IMR-90 (cell line): ENCODE measurements at regions not wholly inside any gene's neighbourhood (a gene's known extent, or its start where the extent isn't known, plus 50 kb on each side); places are given as distances from the start of the nearest gene placed in this dataset.

Source experiments
- ATAC-seq: fragments of 200-7000 bp; cut with Tn5 transposase; 2 replicates; pipeline ENCODE4 v1.9.1; 2020; ENCODE audit warnings: low read depth, mild to moderate bottlenecking, moderate library complexity
- BruUV-seq: library from RNA; stranded (reverse); fragments of 400-500 nt; replicated peaks from 2 replicates; lab custom pipeline; 2021; lab: Mats Ljungman, UMichigan
- CTCF ChIA-PET: fragments of 300-600 bp; formaldehyde crosslinking; extraction: SDS; loops from one replicate; lab custom pipeline; 2021; ENCODE audit warnings: antibody characterized with exemption; lab: Yijun Ruan, JAX
- POLR2A ChIA-PET: fragments of 300-600 bp; sonication (Branson Sonifier 250); formaldehyde crosslinking; loops from one replicate; lab custom pipeline; 2022; ENCODE audit warnings: antibody characterized with exemption; ENCODE audit not compliant: unreplicated experiment; lab: Charles Lee
- DNase-seq: peaks from one replicate; pipeline ENCODE4 v3.0.0; 2013
- H2AFZ ChIP-seq: replicated peaks from 2 replicates; pipeline ENCODE3; 2013; ENCODE audit warnings: low read length, mild to moderate bottlenecking; ENCODE audit not compliant: poor library complexity
- H2AK5ac ChIP-seq: 2 replicates; pipeline ENCODE4 v1.6.1; 2013; ENCODE audit warnings: low read depth, low read length, inconsistent platforms
- H2AK9ac ChIP-seq: replicated peaks from 2 replicates; pipeline ENCODE3; 2013; ENCODE audit warnings: mild to moderate bottlenecking, low read depth, low read length, moderate library complexity; ENCODE audit not compliant: poor library complexity
- H2BK120ac ChIP-seq: 2 replicates; pipeline ENCODE4 v1.6.1; 2013; ENCODE audit warnings: low read depth, low read length, inconsistent platforms
- H2BK15ac ChIP-seq: 3 replicates; pipeline ENCODE4 v1.6.1; 2013; ENCODE audit warnings: low read depth, low read length, inconsistent platforms
- H2BK20ac ChIP-seq: 2 replicates; pipeline ENCODE4 v1.6.1; 2013; ENCODE audit warnings: low read depth, mild to moderate bottlenecking, inconsistent platforms, low read length, moderate library complexity
- H2BK5ac ChIP-seq: 2 replicates; pipeline ENCODE4 v1.6.1; 2013; ENCODE audit warnings: mild to moderate bottlenecking, low read depth, low read length, inconsistent platforms; ENCODE audit not compliant: poor library complexity, severe bottlenecking
- H3K14ac ChIP-seq: replicated peaks from 2 replicates; pipeline ENCODE4 v1.6.1; 2013; ENCODE audit warnings: low read depth, low read length, inconsistent platforms
- H3K18ac ChIP-seq: 2 replicates; pipeline ENCODE4 v1.6.1; 2013; ENCODE audit warnings: low read depth, low read length, control low read depth
- H3K23ac ChIP-seq: 2 replicates; pipeline ENCODE4 v1.6.1; 2013; ENCODE audit warnings: low read depth, low read length, inconsistent platforms
- H3K27ac ChIP-seq: 2 replicates; pipeline ENCODE4 v1.5.1; 2013; ENCODE audit warnings: mild to moderate bottlenecking, control low read depth, low read length; ENCODE audit not compliant: insufficient read depth
- H3K27me3 ChIP-seq: 2 replicates; pipeline ENCODE4 v1.6.1; 2013; ENCODE audit warnings: low read length; ENCODE audit not compliant: control insufficient read depth, insufficient read depth
- H3K36me3 ChIP-seq: 2 replicates; pipeline ENCODE4 v1.6.1; 2013; ENCODE audit warnings: low read length, mixed read lengths; ENCODE audit not compliant: control insufficient read depth, insufficient read depth
- H3K4ac ChIP-seq: 2 replicates; pipeline ENCODE4 v1.6.1; 2013; ENCODE audit warnings: low read depth, low read length, inconsistent platforms
- H3K4me1 ChIP-seq: 2 replicates; pipeline ENCODE4 v1.6.1; 2013; ENCODE audit warnings: low read length, mixed read lengths; ENCODE audit not compliant: control insufficient read depth, insufficient read depth
- H3K4me2 ChIP-seq: 2 replicates; pipeline ENCODE4 v1.6.1; 2013; ENCODE audit warnings: low read depth, mild to moderate bottlenecking, control low read depth, low read length, moderate library complexity
- H3K4me3 ChIP-seq: 2 replicates; pipeline ENCODE4 v1.5.1; 2013; ENCODE audit warnings: low read depth, mild to moderate bottlenecking, control low read depth, low read length, moderate library complexity; ENCODE audit not compliant: insufficient read depth
- H3K56ac ChIP-seq: 2 replicates; pipeline ENCODE4 v1.6.1; 2013; ENCODE audit warnings: low read length, inconsistent platforms; ENCODE audit not compliant: insufficient read depth; ENCODE audit errors: extremely low read depth
- H3K79me1 ChIP-seq, 2 experiments: 2 replicates each; pipeline ENCODE4 v1.6.1; 2013; ENCODE audit warnings: low read length in 2 of 2, inconsistent platforms in 1 of 2, low read depth in 1 of 2
- H3K9ac ChIP-seq: 2 replicates; pipeline ENCODE4 v1.6.1; 2013; ENCODE audit warnings: low read depth, low read length, control low read depth
- H3K9me1 ChIP-seq: 2 replicates; pipeline ENCODE4 v1.6.1; 2013; ENCODE audit warnings: low read length, inconsistent platforms; ENCODE audit not compliant: insufficient read depth
- H3K9me3 ChIP-seq: 2 replicates; pipeline ENCODE4 v1.6.1; 2013; ENCODE audit warnings: low read length; ENCODE audit not compliant: control insufficient read depth, insufficient read depth
- H4K20me1 ChIP-seq: 2 replicates; pipeline ENCODE4 v1.6.1; 2013; ENCODE audit warnings: low read length, inconsistent platforms; ENCODE audit not compliant: insufficient read depth
- H4K5ac ChIP-seq: 2 replicates; pipeline ENCODE4 v1.6.1; 2013; ENCODE audit warnings: mild to moderate bottlenecking, low read depth, low read length, control low read depth
- H4K8ac ChIP-seq, 2 experiments: 2 replicates each; pipeline ENCODE4 v1.6.1; 2013; ENCODE audit warnings: low read depth in 2 of 2, low read length in 2 of 2, control low read depth in 1 of 2, inconsistent platforms in 1 of 2
- H4K91ac ChIP-seq: 2 replicates; pipeline ENCODE4 v1.6.1; 2013; ENCODE audit warnings: low read depth, low read length, inconsistent platforms; ENCODE audit not compliant: insufficient read depth
- BHLHE40 ChIP-seq: fragments of 150-350 bp; IDR thresholded peaks from 2 replicates; pipeline ENCODE4 v1.6.1; 2016; ENCODE audit warnings: mild to moderate bottlenecking, low read depth, low read length
- CEBPB ChIP-seq: IDR thresholded peaks from 2 replicates; pipeline ENCODE4 v1.6.1; 2012; ENCODE audit warnings: low read depth, low read length, improper control_type of control experiment
- CHD1 ChIP-seq: IDR thresholded peaks from 2 replicates; pipeline ENCODE4 v1.6.1; 2012; ENCODE audit warnings: low read depth, low read length, improper control_type of control experiment
- CTCF ChIP-seq: conservative IDR thresholded peaks from 2 replicates; pipeline ENCODE4 v1.5.1; 2012; ENCODE audit warnings: mild to moderate bottlenecking, low read depth, low read length, improper control_type of control experiment
- ELK1 ChIP-seq: fragments of 150-350 bp; IDR thresholded peaks from 2 replicates; pipeline ENCODE4 v1.6.1; 2016; ENCODE audit warnings: low read depth, mild to moderate bottlenecking, low read length, moderate library complexity, borderline replicate concordance
- FOS ChIP-seq: fragments of 150-350 bp; IDR thresholded peaks from 2 replicates; pipeline ENCODE4 v1.6.1; 2016; ENCODE audit warnings: low read depth, low read length
- MAFK ChIP-seq: IDR thresholded peaks from 2 replicates; pipeline ENCODE4 v1.6.1; 2012; ENCODE audit warnings: low read depth, low read length, improper control_type of control experiment
- MAZ ChIP-seq: IDR thresholded peaks from 2 replicates; pipeline ENCODE4 v1.6.1; 2012; ENCODE audit warnings: low read depth, mild to moderate bottlenecking, low read length, improper control_type of control experiment, moderate library complexity, borderline replicate concordance
- MXI1 ChIP-seq: IDR thresholded peaks from 2 replicates; pipeline ENCODE4 v1.6.1; 2012; ENCODE audit warnings: low read depth, mild to moderate bottlenecking, low read length, moderate library complexity, borderline replicate concordance
- NFE2L2 ChIP-seq: fragments of 150-350 bp; IDR thresholded peaks from 2 replicates; pipeline ENCODE4 v1.6.1; 2016; ENCODE audit warnings: low read depth, mild to moderate bottlenecking, low read length
- POLR2A ChIP-seq: IDR thresholded peaks from 2 replicates; pipeline ENCODE4 v1.6.1; 2012; ENCODE audit warnings: mild to moderate bottlenecking, low read depth, low read length
- RAD21 ChIP-seq: IDR thresholded peaks from 2 replicates; pipeline ENCODE4 v1.6.1; 2012; ENCODE audit warnings: low read length, improper control_type of control experiment
- RCOR1 ChIP-seq: IDR thresholded peaks from 2 replicates; pipeline ENCODE4 v1.6.1; 2012; ENCODE audit warnings: mild to moderate bottlenecking, low read length, improper control_type of control experiment; ENCODE audit not compliant: insufficient replicate concordance
- RFX5 ChIP-seq: IDR thresholded peaks from 2 replicates; pipeline ENCODE4 v1.8.0; 2012; ENCODE audit warnings: low read depth, mild to moderate bottlenecking, low read length, moderate library complexity
- SMC3 ChIP-seq: fragments of 150-350 bp; IDR thresholded peaks from 2 replicates; pipeline ENCODE4 v1.6.1; 2016; ENCODE audit warnings: low read depth, mild to moderate bottlenecking, antibody characterized with exemption, low read length, moderate library complexity
- USF2 ChIP-seq: fragments of 150-350 bp; IDR thresholded peaks from 2 replicates; pipeline ENCODE4 v1.6.1; 2017; ENCODE audit warnings: mild to moderate bottlenecking, antibody characterized with exemption, low read length, low read depth
- WGBS, 2 experiments: methylation state at CpG; one replicate each; pipeline versions ENCODE4 v1.1.5 to v1.1.7; 2013; ENCODE audit warnings: missing lambda C conversion rate in 2 of 2; ENCODE audit not compliant: insufficient read length in 1 of 2; ENCODE audit errors: extremely low coverage in 2 of 2; 5-methylcytosine and 5-hydroxymethylcytosine counted together
- dilution Hi-C: fragments of 300-500 bp; cut with HindIII; formaldehyde crosslinking; loops from one replicate; pipeline ENCODE4 v1.14.3; 2018; ENCODE audit warnings: low sequenced_read_pairs; ENCODE audit not compliant: unreplicated experiment
- in situ Hi-C: fragments of 300-500 bp; cut with MboI; formaldehyde crosslinking; loops from 3 replicates; pipeline ENCODE4 v1.14.3; 2019; ENCODE audit warnings: low sequenced_read_pairs, inconsistent platforms, mixed read lengths
- intact Hi-C: fragments of 100-400 bp; cut with micrococcal nuclease; formaldehyde crosslinking; loops from 2 replicates; pipeline ENCODE4 v1.10.0; 2022

GRCh38 chr5:166436872-166437271 lies 1854.6 kb upstream of the WWC1 start:
- Histone ChIP-seq H3K79me1 (no peaks in the 10 kb centered on the region), H2BK20ac (no peak overlapping the region), H3K56ac (no peak overlapping the region), H3K4me2 (no peak overlapping the region), H3K14ac (no peak overlapping the region), H3K4me3 (no peak overlapping the region), H2BK5ac (no peak overlapping the region), H4K91ac (no peak overlapping the region), H3K9me3 (peaks cover 12% of the 10 kb centered on the region), H4K8ac (no peak overlapping the region), H2BK120ac (no peak overlapping the region), H4K20me1 (no peaks in the 10 kb centered on the region), H2AFZ (no peak overlapping the region), H3K4me1 (no peaks in the 10 kb centered on the region), H3K9me1 (no peaks in the 10 kb centered on the region), H2AK5ac (no peak overlapping the region), H3K27me3 (no peaks in the 10 kb centered on the region), H3K9ac (no peak overlapping the region), H2BK15ac (no peak overlapping the region), H3K23ac (no peak overlapping the region), H3K27ac (no peak overlapping the region), H3K4ac (no peak overlapping the region), H3K18ac (no peak overlapping the region), H4K5ac (no peak overlapping the region), H2AK9ac (no peak overlapping the region), H3K36me3 (no peaks in the 10 kb centered on the region)
- no peak for TF ChIP-seq RCOR1
- TF ChIP-seq ELK1, result no peak
- TF ChIP-seq NFE2L2, result no peak
- TF ChIP-seq CTCF, result no peak
- no peak for TF ChIP-seq CEBPB
- TF ChIP-seq SMC3, result no peak
- no peak for TF ChIP-seq MAFK
- no peak for TF ChIP-seq MXI1
- no peak for TF ChIP-seq USF2
- no peak for TF ChIP-seq CHD1
- TF ChIP-seq MAZ, result no peak
- TF ChIP-seq RFX5, result no peak
- no peak for TF ChIP-seq RAD21
- no peak for TF ChIP-seq FOS
- no peak for TF ChIP-seq POLR2A
- TF ChIP-seq BHLHE40, result no peak
- dilution Hi-C loops, result no loop called here
- in situ Hi-C loops, result no loop called here
- no TSS peak for BruUV-seq
- ChIA-PET POLR2A (no interaction called here), CTCF (no interaction called here)
- intact Hi-C loops, result no loop called here
- ATAC-seq (no peak), DNase-seq (no peak)
- no CpG with 5 or more reads among the region's 3 CpGs for WGBS, 2 experiments
